WERI-Rb-1 (cell line): ENCODE measurements at regions not wholly inside any gene's neighbourhood (a gene's known extent, or its start where the extent isn't known, plus 50 kb on each side); places are given as distances from the start of the nearest gene placed in this dataset.
A peak's percentile ranks its signal among the peaks of the same experiment; 100 is the strongest.

ENCODE experiments used
- DNase-seq: peaks from one replicate; pipeline ENCODE4 v3.0.0-alpha.2; 2020
- H3K27ac ChIP-seq: fragments of 250-450 bp; sonication (Bioruptor Pico); 2 replicates; pipeline ENCODE4 v1.5.1; 2020; ENCODE audit warnings: mild to moderate bottlenecking, moderate library complexity
- H3K27me3 ChIP-seq: fragments of 250-450 bp; sonication (Bioruptor Pico); 2 replicates; pipeline ENCODE4 v1.5.1; 2021; ENCODE audit warnings: mild to moderate bottlenecking, low read depth, moderate library complexity; ENCODE audit not compliant: insufficient read depth, severe bottlenecking
- H3K36me3 ChIP-seq: fragments of 250-450 bp; sonication (Bioruptor Pico); 2 replicates; pipeline ENCODE4 v1.5.1; 2020; ENCODE audit warnings: mild to moderate bottlenecking, moderate library complexity
- H3K4me3 ChIP-seq: 2 replicates; pipeline ENCODE4 v1.5.1; 2011; ENCODE audit warnings: low read depth, mild to moderate bottlenecking, control low read depth, low read length
- H3K9me3 ChIP-seq: fragments of 250-450 bp; sonication (Bioruptor Pico); 2 replicates; pipeline ENCODE4 v1.5.1; 2021; ENCODE audit warnings: mild to moderate bottlenecking, moderate library complexity; ENCODE audit not compliant: severe bottlenecking
- TF ChIP-seq, protein P1 (sequence below): IDR thresholded peaks from 2 replicates; pipeline ENCODE4 v1.5.1; 2011; ENCODE audit warnings: low read depth, mild to moderate bottlenecking, control low read depth, inconsistent platforms, low read length

DNA sequence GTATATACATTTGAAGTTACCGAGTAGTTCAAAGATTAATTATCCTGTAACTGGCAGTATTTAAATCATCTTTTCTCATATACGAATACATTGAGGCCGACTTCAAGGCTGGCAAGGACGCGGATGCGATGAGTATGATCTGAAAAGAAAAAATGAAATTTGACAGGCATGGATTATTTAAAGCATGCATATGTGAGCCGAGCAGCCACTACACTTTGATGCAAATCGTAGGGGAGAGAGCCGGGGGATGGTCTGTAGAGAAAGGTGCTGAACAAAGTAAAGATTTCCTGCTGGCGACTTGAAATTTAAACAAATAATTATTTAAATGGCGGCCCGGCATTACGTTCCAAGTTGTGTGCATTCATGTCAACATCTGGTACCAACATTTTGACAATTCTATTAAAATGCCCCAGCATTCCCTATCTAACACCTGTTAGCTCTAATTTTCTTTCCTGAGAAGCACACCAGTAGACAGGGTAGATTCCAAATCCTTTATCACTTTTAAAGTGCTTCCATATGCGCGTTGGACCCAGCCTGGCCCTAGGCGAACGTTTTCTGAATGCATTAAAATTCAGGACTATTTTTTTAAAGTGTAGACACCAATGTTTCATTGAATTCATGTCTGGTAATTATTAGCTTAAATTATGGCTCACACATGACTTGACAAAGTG, 188.7 kb downstream of the EMX2 start:
- H3K9me3 ChIP-seq: no peaks in the 10 kb centered on the region
- H3K27ac ChIP-seq: no peak overlapping the region
- H3K27me3 ChIP-seq: no peaks in the 10 kb centered on the region
- no peaks in the 10 kb centered on the region for H3K36me3 ChIP-seq
- H3K4me3 ChIP-seq: no peak overlapping the region
- TF ChIP-seq, protein P1, sequence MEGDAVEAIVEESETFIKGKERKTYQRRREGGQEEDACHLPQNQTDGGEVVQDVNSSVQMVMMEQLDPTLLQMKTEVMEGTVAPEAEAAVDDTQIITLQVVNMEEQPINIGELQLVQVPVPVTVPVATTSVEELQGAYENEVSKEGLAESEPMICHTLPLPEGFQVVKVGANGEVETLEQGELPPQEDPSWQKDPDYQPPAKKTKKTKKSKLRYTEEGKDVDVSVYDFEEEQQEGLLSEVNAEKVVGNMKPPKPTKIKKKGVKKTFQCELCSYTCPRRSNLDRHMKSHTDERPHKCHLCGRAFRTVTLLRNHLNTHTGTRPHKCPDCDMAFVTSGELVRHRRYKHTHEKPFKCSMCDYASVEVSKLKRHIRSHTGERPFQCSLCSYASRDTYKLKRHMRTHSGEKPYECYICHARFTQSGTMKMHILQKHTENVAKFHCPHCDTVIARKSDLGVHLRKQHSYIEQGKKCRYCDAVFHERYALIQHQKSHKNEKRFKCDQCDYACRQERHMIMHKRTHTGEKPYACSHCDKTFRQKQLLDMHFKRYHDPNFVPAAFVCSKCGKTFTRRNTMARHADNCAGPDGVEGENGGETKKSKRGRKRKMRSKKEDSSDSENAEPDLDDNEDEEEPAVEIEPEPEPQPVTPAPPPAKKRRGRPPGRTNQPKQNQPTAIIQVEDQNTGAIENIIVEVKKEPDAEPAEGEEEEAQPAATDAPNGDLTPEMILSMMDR: no peak
- DNase-seq: no peak

DNA sequence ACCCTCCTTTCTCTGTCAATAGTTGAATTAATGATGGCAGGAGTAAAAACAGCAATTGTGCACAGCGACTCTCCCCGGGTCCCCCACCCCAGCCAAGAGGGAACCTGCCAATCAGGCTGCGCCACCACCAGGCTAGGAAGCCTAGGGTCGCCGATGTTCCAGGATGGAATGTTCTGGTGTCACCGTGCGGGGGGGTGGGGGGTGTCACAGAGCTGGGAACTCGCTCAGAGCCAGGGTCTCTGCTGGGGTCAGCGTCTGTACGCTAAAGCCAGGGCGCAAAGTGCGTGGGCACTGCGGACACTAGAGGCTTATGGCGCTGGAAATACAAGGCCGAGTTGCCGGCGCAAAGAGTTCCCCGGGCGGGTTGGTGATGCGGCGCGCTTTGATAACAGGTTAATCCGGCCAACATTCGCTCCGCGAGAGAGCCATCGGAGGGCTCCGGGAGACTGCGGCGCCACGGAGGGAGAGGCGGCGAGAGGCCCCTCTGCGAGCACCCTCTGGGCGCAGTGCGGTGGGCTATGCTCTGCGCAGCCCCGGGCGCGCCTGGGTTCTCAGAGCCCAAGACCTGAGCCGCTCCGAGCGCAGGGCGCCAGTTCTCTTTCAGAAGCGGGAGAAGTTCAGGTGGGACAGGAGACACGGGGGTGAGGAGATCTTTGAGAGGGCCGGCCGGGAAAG, 192.3 kb downstream of the EMX2 start:
- TF ChIP-seq, protein P1: no peak
- no peak overlapping the region for H3K27ac ChIP-seq
- H3K27me3 ChIP-seq: no peaks in the 10 kb centered on the region
- H3K36me3 ChIP-seq: no peaks in the 10 kb centered on the region
- H3K9me3 ChIP-seq: no peaks in the 10 kb centered on the region
- no peak overlapping the region for H3K4me3 ChIP-seq
- DNase-seq: no peak

DNA sequence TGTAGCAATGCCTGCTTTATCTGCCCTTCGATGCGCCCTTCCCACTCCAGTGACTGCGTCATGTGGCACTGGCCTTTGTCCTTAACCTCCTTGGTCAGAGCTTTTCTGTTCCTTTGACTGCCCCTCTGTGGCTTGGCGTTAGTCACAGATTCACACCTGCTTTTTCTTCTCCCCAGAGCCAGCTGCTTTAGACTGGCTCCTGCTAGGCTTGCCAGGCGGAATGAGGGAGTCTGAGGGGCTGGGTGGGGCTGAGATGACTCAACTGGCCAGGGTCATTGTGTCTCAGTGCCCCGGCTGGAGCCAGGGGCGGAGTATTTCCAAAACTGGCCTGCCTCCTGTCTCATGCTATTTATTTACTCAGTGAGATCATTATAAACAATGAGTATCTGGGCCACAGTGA, 194.1 kb downstream of the EMX2 start:
- Histone ChIP-seq H3K9me3 (no peaks in the 10 kb centered on the region), H3K4me3 (no peak overlapping the region), H3K27ac (no peak overlapping the region), H3K36me3 (no peaks in the 10 kb centered on the region), H3K27me3 (no peaks in the 10 kb centered on the region)
- TF ChIP-seq, protein P1: no peak
- no peak for DNase-seq

DNA sequence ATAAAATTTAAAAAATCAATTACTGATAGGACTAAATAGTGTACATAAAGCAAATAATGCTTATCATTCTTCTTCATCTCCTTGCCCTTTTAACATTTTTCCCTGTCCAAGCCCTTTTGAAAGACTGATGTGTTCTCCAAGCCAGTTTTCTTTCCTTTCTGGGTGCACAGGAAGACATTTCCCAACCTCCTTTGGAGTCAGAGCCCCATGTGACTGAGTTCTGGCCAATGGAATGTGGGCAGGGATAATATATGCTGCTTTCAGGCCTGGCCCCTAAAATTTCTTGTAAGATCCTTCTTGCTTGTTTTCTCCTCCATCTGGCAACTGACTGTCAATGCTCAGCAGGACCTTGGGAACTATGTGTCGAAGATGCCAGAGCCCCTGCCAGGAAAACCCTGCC, 197.5 kb downstream of the EMX2 start:
- no peak for DNase-seq
- TF ChIP-seq, protein P1: no peak

DNA sequence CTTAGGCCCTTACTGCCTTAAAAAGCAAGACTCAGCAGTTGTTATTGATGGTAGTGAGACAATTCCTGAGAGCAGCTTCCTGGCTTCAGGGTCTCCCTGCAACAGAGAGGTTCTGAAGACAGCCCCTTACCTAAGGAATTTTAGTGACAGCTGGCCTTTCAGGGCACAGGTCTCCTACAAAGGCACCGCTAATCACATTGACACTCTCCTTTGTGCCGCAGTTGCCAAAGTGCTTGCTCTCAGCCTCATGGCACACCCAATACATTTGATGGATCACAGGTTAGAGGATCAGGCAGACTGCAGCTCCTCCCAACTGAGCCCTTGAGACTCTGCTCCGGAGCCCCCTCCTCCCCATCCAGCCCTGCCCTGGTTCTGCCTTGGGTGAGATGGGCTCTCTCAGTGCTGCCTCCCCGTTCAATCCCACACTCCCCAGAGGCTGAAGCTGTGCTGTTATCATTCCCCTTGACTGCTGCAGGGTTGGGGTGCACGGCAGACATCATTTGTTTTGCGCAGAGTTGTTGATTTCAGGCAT, 198.2 kb downstream of the EMX2 start:
- H3K36me3 ChIP-seq: no peaks in the 10 kb centered on the region
- no peak overlapping the region for H3K4me3 ChIP-seq
- H3K9me3 ChIP-seq: no peaks in the 10 kb centered on the region
- TF ChIP-seq, protein P1: no peak
- no peak overlapping the region for H3K27ac ChIP-seq
- peak; percentile 50 for DNase-seq
- no peaks in the 10 kb centered on the region for H3K27me3 ChIP-seq

More for the DNA sequence above, 197.5 kb downstream of the EMX2 start:
- no peak overlapping the region for H3K27ac ChIP-seq
- H3K27me3 ChIP-seq: no peaks in the 10 kb centered on the region
- no peak overlapping the region for H3K4me3 ChIP-seq
- H3K36me3 ChIP-seq: no peaks in the 10 kb centered on the region
- no peaks in the 10 kb centered on the region for H3K9me3 ChIP-seq
